ENCODE measurements at regions not wholly inside any gene's neighbourhood (a gene's known extent, or its start where the extent isn't known, plus 50 kb on each side); places are given as distances from the start of the nearest gene placed in this dataset.
"Not testable (repeated sequence)": the region's sequence is repeated elsewhere in the genome, so short reads cannot be mapped to it uniquely, and the experiment has no call there.

DNA sequence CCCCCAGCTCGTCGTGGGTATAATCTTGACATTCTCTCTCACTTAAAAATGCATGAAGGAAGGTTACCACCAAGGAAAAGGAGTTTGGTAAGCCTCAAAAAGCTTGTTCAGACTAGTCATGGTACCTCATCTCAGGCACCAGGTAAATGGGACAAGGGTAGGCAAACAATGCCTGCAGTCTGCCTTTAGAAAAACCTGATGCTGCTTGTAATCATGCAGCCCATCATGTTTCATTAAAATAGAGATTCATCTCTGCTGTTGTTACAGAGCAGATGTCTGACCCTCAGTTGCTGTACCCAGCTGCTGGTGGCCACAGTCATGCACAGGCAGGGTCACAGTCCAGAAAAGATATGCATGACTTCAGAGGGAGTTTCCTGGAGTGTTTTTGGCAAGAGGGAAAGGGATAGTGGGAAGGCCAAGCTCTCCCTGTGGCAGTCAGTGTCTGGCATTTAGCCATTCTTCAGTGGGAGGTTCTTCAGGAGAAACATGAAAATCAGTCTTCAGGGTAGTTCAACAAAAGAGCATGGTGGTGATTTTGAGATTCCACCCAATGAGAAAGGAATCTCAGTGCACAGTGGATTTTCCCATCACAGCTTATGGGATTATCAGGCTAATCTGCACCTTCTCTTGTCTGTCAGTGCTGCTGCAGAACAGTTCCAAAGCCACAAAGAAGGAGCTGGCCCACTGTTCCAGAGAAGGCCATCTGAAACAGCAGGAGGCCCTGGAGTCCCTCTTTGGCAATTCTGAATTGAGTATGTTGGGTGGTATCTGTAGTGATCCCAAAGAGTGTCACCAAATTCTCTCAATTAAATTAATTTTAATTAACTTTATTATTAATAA, 202.7 kb upstream of the FRMD6 start:
- DNase-seq = no peak

- DNase-seq = no peak
Observed at GRCh38 chr14:51449681-51450080, 202.0 kb upstream of the FRMD6 start.

GRCh38 chr14:51451561-51451960, 200.1 kb upstream of the FRMD6 start:
- DNase-seq = no peak

- DNase-seq = peak; percentile 13
Observed at GRCh38 chr14:51453869-51454268, 197.8 kb upstream of the FRMD6 start.

- no peak for DNase-seq
Observed at GRCh38 chr14:51454351-51454750, 197.4 kb upstream of the FRMD6 start.

DNA sequence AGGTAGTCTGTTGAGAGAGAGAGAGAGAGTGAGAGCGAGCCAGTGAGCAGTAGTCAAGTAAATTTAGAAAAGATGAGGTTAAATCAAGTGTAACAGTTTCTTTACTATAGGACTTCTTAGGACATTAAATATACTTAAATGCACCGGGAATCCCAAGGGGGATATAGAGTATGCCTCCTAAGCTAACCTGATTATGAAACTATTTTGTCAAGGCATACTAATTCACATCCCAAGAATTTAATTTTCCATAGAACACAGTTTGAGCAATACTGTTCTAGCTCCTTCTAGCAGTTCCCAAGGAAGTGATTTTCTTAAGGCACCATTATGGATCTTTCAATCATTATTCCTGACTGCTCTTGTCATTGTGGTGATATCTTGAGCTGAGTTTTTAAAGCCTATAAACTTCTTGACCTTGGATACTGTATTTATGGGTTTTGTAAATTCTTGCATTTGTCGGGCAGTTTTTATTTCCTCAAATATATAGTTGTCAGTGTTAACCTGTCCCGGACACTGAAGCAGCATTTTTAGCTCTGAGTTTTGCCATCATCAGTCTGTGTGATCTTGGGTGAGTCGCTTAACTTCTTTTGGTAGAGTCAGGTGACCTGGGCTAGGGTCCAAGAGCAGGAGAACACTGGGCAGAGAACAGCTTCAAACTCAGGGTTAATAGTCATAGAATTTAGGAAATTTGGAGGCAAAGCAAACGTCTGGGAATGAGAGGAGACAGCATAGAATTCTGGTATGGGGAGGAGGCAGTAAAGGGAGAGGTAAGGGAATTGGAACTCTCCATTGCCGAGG, 196.5 kb upstream of the FRMD6 start:
- no peak for DNase-seq

DNA sequence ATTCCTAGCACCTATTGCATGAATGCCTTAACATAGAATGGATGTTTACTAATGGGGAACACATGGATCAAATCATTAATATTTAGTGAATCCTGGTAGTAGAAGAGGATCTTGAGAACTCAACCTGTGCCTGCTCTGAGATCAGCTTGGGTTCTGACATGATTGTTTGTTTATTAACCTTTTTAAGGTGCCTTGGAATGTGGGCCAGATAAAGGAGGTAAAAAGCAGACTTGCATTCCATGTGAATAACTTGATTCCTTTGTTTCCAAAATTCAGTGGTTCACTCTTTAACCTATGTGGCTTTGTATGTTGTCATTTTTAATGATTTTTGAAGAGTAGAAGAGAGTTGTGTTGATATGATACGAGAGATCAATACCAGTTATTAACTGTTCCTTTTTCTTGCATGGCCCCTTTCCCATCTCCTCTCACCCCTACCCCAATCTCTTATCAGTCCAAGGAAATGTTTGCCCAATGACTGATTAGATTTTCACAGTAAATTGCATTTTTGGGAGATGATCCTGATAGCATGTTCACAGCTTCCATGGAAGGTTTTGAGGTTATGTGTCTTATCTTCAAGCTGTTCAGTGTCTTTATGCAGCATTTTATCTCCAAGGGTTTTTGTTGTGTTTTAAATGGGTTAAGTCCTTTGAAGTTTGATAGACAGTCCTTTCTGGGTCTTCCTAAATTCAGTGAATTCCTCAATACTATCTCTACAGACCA, 193.7 kb upstream of the FRMD6 start:
- no peak for DNase-seq

GRCh38 chr14:51458563-51458955, 193.2 kb upstream of the FRMD6 start:
- DNase-seq = no peak

GRCh38 chr14:51460011-51460410, 191.7 kb upstream of the FRMD6 start:
- DNase-seq = no peak

GRCh38 chr14:51462182-51462581, 189.5 kb upstream of the FRMD6 start:
- no peak for DNase-seq

DNA sequence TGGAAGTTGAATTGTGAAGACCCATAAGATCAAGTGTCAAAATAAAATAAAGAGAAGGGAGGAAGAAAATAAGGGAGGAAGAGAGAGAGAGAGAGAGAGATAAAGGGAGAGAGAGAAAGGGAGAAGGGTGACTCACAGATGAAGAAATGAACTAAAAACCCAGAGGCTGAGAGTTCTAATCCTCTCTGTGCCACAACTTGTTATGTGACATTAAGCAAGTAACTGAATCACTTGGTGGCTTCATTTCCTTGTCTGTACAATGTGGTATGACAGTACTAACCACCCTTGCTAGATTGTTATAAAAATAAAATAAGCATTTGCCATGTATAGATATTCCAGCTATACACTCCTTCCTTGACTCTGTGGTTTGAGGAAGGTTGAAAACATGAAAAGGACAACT, 189.0 kb upstream of the FRMD6 start:
- DNase-seq = no peak

- DNase-seq = no peak
Observed at GRCh38 chr14:51463461-51463860, 188.2 kb upstream of the FRMD6 start.

GRCh38 chr14:51464411-51464810, 187.3 kb upstream of the FRMD6 start:
- DNase-seq = no peak

GRCh38 chr14:51465486-51465885, 186.2 kb upstream of the FRMD6 start:
- DNase-seq = no peak

DNA sequence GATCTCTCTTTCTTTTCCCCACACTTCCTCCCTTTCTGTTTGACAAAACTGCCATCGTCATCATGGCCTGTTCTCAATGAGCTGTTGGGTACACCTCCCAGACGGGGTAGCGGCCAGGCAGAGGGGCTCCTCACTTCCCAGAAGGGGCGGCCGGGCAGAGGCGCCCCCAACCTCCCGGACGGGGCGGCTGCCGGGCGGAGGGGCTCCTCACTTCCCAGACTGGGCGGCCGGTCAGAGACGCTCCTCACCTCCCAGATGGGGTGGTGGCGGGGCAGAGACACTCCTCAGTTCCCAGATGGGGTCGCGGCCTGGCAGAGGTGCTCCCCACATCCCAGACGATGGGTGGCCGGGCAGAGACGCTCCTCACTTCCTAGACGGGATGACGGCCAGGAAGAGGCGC, 184.3 kb upstream of the FRMD6 start:
- not testable (repeated sequence) for DNase-seq

DNA sequence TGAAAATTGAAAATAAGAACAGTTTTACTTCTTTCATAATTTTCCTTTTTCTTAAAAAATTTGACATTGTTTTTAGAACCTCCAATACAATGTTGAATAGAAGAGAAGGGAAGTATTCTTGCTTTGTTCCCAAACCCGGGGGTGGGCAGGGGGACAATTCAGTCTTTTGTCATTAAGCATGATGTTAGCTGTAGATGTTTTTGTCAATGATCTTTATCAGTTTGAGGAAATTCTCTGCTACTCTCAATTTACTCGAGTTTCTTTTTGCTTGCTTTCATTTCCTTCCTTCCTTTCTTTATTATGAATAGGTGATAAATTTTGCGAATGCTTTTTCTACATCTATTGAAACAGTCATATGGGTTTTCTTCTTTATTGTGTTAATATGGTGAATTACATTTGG, 183.2 kb upstream of the FRMD6 start:
- no peak for DNase-seq

DNA sequence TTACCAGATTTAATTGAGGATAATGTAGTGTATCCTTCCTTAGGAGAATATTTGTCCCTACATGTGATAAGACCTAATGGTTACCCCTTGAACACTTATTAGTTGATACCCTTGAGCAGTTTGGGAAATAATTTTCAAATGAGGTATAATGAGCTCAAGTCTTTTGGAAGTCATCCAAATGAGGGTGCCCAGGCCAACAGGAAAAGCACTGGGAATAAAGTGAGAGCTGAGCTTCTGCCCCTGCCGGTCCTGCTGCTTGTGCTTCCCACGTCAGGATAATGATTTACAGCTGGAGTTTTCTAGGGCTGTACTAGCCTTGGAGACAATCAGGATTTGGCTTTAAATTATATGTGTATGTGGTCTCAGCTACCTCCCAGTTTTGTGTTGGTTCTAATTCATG, 178.8 kb upstream of the FRMD6 start:
- DNase-seq = peak; percentile 16

DNA sequence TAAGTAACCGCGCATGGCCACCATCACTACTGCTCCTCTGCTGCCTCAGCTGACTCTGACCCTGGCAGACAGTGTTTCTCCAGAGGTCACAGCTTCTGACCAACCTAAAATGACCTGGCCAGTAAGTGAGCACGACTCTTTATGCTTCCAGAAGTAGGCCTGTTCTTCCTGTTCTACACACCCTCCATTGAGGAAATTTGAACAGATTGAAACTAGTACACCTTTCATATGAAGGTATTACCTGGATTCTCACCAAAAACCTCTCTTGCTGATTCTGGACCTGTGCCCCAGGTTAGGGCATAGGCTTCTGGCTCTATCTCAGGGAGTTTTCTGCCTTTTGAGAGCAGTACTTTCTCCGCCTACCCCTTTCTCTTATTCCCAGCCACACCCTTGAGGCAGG, 178.4 kb upstream of the FRMD6 start:
- no peak for DNase-seq

DNA sequence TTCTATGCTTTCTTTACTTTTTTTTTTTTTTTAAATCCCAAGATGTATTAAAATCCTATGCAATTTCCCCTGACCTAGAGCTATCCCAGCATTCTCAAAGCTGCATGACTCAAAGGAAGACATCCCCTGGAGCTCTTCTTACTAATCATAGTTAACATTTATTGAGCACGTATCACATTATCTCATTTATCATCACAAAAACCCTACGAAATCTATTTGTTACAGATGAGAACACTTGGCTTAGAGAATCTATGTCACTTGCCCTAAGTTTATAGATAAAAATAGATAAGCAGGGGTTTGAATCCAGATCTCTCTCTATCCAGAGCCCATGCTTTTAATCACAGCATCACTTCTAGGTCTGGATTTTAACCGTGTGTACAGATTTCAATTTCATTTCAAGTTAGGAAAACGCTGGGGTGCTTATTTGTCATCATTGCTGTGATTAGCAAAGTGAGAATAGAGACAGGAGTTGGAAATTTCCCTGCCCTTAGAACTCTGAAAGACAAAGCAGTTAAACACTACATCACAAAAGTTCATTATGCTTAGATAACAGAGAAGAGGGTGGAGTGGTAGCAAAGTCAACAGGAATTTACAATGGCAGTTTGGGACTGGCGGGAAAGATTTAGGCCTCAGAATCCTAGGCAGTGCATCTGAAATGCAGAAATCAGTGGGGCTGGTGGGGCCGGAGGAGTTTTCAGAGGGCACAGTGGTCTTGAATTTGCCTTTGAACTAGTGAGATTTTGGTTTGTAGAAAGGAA, 177.7 kb upstream of the FRMD6 start:
- DNase-seq = no peak

- DNase-seq = no peak
Observed at GRCh38 chr14:51474854-51475253, 176.9 kb upstream of the FRMD6 start.

GRCh38 chr14:51478175-51478621, 173.5 kb upstream of the FRMD6 start:
- no peak for DNase-seq

DNA sequence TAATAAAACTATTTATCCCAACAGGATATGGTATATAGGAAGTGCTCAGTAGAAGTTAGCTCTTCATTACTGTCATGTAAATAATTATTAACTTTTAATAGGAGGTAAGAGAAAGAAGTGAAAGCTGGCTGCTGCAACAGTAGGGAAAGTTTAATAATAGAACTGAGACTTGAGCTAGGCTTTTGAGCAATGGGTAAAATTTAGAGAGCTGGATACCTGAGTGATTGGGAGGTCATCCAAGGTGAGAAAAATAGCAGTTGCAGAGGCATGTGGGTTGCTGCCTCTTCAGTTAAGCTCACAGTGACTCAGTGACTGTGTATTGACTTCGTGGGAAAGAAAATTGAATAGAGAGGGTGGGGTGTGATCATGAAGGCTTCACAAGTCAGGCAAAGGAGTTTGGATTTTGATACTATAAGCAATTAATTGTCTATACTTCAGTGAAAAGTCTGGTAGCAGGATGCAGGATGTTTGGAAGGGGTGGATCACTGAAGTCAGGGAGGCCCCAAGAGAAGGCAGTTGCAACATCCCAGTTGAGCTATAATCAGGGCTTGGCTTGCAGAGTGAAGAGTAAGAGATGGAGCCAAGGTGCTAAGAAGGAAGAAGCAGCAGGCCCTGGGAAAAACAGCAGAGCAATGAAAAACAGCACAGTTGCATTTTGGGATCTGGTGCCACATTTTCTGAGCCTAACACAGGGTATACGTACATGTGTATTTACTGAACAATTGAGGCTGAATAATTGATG, 172.0 kb upstream of the FRMD6 start:
- no peak for DNase-seq
